Suprapubic skin (tissue), 3 donors: ENCODE measurements at regions not wholly inside any gene's neighbourhood (a gene's known extent, or its start where the extent isn't known, plus 50 kb on each side); places are given as distances from the start of the nearest gene placed in this dataset.

Source experiments
- CTCF ChIP-seq, 2 donors: fragments of 200-600 bp in 1 of 2; fragments of 450-650 bp in 1 of 2; sonication (generic) in 1 of 2; IDR thresholded peaks; one replicate each; pipeline ENCODE4 v1.5.1; 2016 to 2019; ENCODE audit warnings: antibody characterized with exemption in 2 of 2, mild to moderate bottlenecking in 1 of 2, moderate library complexity in 1 of 2
- POLR2AphosphoS5 ChIP-seq, 3 donors: sonication (generic); formaldehyde crosslinking; IDR thresholded peaks; one replicate each; pipeline ENCODE4 v1.6.1; 2017; ENCODE audit warnings: antibody characterized with exemption in 3 of 3

- no peak for TF ChIP-seq CTCF (IDR thresholded peaks at IDR 0.05)
- TF ChIP-seq POLR2AphosphoS5 (IDR thresholded peaks at IDR 0.05): no peak
These were observed 87.9 kb upstream of the AKIRIN2 start for GRCh38 chr6:87789900-87790290.
